ENCODE measurements at regions not wholly inside any gene's neighbourhood (a gene's known extent, or its start where the extent isn't known, plus 50 kb on each side); places are given as distances from the start of the nearest gene placed in this dataset.

GRCh38 chr15:29465816-29466215 is 196.2 kb upstream of the NSMCE3 start:
- Histone ChIP-seq H3K4ac (ENCODE audit: low read depth, low read length) (no peak overlapping the region), H3K9me3 (ENCODE audit: control insufficient read depth, insufficient read depth, low read length) (no peaks in the 10 kb centered on the region), H2BK120ac (ENCODE audit: low read depth, low read length) (no peak overlapping the region), H3K4me1 (ENCODE audit: control insufficient read depth, insufficient read depth, low read length) (no peaks in the 10 kb centered on the region), H3K14ac (replicated peaks; ENCODE audit: low read depth, low read length) (no peak overlapping the region), H3K4me2 (ENCODE audit: low read depth, low read length) (no peak overlapping the region), H3K9ac (ENCODE audit: low read depth, low read length) (no peak overlapping the region), H4K20me1 (ENCODE audit: insufficient read depth, low read length) (no peaks in the 10 kb centered on the region), H3K9me1 (ENCODE audit: insufficient read depth, low read length) (no peaks in the 10 kb centered on the region), H3K27ac (ENCODE audit: insufficient read depth, low read length) (no peak overlapping the region), H2BK5ac (ENCODE audit: low read depth, low read length, poor library complexity, severe bottlenecking) (no peak overlapping the region), H4K91ac (ENCODE audit: insufficient read depth, low read depth, low read length) (no peak overlapping the region), H3K79me1 (ENCODE audit: low read depth in 1 of 2, low read length in 2 of 2) (no peaks in the 10 kb centered on the region), H2AFZ (replicated peaks; ENCODE audit: low read length, poor library complexity) (no peak overlapping the region), H2AK5ac (ENCODE audit: low read depth, low read length) (no peak overlapping the region), H3K36me3 (ENCODE audit: control insufficient read depth, insufficient read depth, low read length) (no peaks in the 10 kb centered on the region), H3K27me3 (ENCODE audit: control insufficient read depth, insufficient read depth, low read length) (no peaks in the 10 kb centered on the region), H2BK15ac (ENCODE audit: low read depth, low read length) (no peak overlapping the region), H2AK9ac (replicated peaks; ENCODE audit: low read depth, low read length, poor library complexity) (no peak overlapping the region), H4K8ac (ENCODE audit: low read depth in 2 of 2, low read length in 2 of 2) (no peak overlapping the region), H3K4me3 (ENCODE audit: insufficient read depth, low read depth, low read length) (no peak overlapping the region), H2BK20ac (ENCODE audit: low read depth, low read length) (no peak overlapping the region), H3K18ac (ENCODE audit: low read depth, low read length) (no peak overlapping the region), H3K56ac (ENCODE audit: extremely low read depth, insufficient read depth, low read length) (no peak overlapping the region), H3K23ac (ENCODE audit: low read depth, low read length) (no peak overlapping the region), H4K5ac (ENCODE audit: low read depth, low read length) (no peak overlapping the region)
- CTCF ChIA-PET, result no interaction called here
- ATAC-seq (ENCODE audit: low read depth) (no peak), DNase-seq (no peak)
- dilution Hi-C loops (cut with HindIII; ENCODE audit: low sequenced_read_pairs, unreplicated experiment) (no loop called here), in situ Hi-C loops (cut with MboI; ENCODE audit: low sequenced_read_pairs) (no loop called here), intact Hi-C loops (cut with micrococcal nuclease) (no loop called here)
- TF ChIP-seq RCOR1 (IDR thresholded peaks at IDR 0.05; ENCODE audit: insufficient replicate concordance, low read length) (no peak), USF2 (IDR thresholded peaks at IDR 0.05; ENCODE audit: low read depth, low read length) (no peak)
- BruUV-seq (replicated peaks), result no TSS peak
- POLR2A ChIA-PET (ENCODE audit: unreplicated experiment), result no interaction called here
- 39% methylated on average over 3 of the region's 6 CpGs; no CpG with 5 or more reads in 1 of the 2 experiments for WGBS, 2 experiments (ENCODE audit: extremely low coverage in 2 of 2, insufficient read length in 1 of 2)
